DND-41 (cell line): ENCODE measurements at regions not wholly inside any gene's neighbourhood (a gene's known extent, or its start where the extent isn't known, plus 50 kb on each side); places are given as distances from the start of the nearest gene placed in this dataset.

Source experiments
- EZH2 ChIP-seq: IDR thresholded peaks from 3 replicates; pipeline ENCODE4 v1.6.1; 2012; ENCODE audit warnings: borderline replicate concordance, low read depth, mild to moderate bottlenecking, moderate library complexity, low read length, inconsistent platforms; ENCODE audit not compliant: severe bottlenecking
- TF ChIP-seq, protein P1 (sequence below): IDR thresholded peaks from 2 replicates; pipeline ENCODE4 v1.5.1; 2012; ENCODE audit warnings: borderline replicate concordance, low read length, moderate library complexity, mild to moderate bottlenecking; ENCODE audit not compliant: poor library complexity, severe bottlenecking; ENCODE audit errors: extremely low read depth

DNA sequence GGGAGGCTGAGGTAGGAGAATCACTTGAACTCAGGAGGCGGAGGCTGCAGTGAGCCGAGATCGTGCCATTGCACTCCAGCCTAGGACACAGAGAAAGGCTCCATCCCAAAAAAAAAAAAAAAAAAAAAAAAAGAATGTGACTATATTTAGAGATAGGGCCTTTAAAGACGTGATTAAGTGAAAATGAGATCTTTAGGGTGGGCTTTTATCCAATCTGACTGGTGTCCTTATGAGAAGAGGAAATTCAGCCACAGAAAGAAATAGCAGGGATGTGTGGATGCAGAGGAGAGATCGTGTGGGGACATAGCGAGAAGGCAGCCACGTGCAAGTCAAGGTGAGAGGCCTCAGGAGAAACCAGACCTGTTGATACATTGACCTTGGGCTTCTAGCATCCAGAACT lies 69.9 kb upstream of the ACSL3 start:
- TF ChIP-seq, protein P1, sequence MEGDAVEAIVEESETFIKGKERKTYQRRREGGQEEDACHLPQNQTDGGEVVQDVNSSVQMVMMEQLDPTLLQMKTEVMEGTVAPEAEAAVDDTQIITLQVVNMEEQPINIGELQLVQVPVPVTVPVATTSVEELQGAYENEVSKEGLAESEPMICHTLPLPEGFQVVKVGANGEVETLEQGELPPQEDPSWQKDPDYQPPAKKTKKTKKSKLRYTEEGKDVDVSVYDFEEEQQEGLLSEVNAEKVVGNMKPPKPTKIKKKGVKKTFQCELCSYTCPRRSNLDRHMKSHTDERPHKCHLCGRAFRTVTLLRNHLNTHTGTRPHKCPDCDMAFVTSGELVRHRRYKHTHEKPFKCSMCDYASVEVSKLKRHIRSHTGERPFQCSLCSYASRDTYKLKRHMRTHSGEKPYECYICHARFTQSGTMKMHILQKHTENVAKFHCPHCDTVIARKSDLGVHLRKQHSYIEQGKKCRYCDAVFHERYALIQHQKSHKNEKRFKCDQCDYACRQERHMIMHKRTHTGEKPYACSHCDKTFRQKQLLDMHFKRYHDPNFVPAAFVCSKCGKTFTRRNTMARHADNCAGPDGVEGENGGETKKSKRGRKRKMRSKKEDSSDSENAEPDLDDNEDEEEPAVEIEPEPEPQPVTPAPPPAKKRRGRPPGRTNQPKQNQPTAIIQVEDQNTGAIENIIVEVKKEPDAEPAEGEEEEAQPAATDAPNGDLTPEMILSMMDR, result no peak
- no peak for TF ChIP-seq EZH2
